ENCODE measurements at regions not wholly inside any gene's neighbourhood (a gene's known extent, or its start where the extent isn't known, plus 50 kb on each side); places are given as distances from the start of the nearest gene placed in this dataset.

- H3K36me3 ChIP-seq: no peaks in the 10 kb centered on the region
- no peak for DNase-seq
- ATAC-seq: no peak
- TF ChIP-seq, protein P1, sequence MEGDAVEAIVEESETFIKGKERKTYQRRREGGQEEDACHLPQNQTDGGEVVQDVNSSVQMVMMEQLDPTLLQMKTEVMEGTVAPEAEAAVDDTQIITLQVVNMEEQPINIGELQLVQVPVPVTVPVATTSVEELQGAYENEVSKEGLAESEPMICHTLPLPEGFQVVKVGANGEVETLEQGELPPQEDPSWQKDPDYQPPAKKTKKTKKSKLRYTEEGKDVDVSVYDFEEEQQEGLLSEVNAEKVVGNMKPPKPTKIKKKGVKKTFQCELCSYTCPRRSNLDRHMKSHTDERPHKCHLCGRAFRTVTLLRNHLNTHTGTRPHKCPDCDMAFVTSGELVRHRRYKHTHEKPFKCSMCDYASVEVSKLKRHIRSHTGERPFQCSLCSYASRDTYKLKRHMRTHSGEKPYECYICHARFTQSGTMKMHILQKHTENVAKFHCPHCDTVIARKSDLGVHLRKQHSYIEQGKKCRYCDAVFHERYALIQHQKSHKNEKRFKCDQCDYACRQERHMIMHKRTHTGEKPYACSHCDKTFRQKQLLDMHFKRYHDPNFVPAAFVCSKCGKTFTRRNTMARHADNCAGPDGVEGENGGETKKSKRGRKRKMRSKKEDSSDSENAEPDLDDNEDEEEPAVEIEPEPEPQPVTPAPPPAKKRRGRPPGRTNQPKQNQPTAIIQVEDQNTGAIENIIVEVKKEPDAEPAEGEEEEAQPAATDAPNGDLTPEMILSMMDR (IDR thresholded peaks at IDR 0.05 in 4 of 5, conservative IDR thresholded peaks at IDR 0.05 in 1 of 5): no peak
- no peak for TF ChIP-seq POLR2A (IDR thresholded peaks at IDR 0.05)
- H3K27ac ChIP-seq: no peak overlapping the region
- intact Hi-C loops (cut with DNase I; ENCODE audit: low total_unique reads) (no loop called here), in situ Hi-C loops (cut with MboI; ENCODE audit: low sequenced_read_pairs in 4 of 4) (no loop called here)
- H3K27me3 ChIP-seq: peaks cover 6 to 39% (median 14%) of the 10 kb centered on the region in 3 donors
- no peak overlapping the region for H3K4me3 ChIP-seq
- H3K4me1 ChIP-seq: no peaks in the 10 kb centered on the region
- no peaks in the 10 kb centered on the region for H3K9me3 ChIP-seq
These were observed 565.1 kb downstream of the NPHP4 start for GRCh38 chr1:5427026-5427613.

DNA sequence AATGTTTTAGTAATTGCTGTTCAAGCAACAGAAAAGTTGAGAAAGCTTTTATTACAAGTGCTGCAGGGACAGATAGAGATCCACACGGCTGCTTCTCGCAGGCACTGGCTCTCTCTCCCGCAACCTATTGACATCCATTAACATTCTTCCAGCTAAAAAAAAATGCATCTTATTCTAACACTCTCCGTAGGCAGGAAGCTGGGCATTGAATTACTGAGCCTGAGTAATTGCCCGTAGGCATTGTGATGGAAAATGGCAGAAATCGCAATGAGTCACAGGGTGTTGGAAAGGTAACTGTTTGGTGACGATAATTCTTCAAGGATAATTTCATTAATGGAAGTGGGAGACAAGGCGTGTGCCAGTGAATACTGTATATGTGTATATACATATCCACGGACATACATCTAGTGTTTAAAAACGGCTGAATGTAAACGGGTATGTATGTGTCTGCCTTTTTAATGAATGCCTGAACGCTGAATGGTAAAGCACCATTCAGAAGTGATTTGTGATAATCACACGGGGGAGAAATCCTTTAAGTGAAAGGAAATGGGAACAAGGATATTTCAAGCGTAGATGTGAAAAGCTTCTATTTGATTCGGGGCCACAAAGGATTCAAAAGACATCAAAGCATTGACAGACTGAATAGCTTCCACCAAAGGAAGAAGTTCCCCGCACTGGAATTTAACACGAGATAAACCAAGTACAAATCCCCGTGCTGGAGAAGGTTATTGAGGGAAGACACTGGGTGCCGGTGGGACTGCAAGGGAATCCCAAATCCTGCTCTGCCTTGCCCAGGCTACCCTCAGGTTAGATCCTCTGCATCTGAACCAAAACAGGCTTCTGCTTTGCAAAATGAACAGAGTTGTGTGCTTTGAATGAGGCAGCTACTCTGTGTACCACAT is 567.2 kb downstream of the NPHP4 start:
- ATAC-seq: no peak
- H3K27me3 ChIP-seq: peaks cover 6 to 47% (median 14%) of the 10 kb centered on the region in 3 donors

DNA sequence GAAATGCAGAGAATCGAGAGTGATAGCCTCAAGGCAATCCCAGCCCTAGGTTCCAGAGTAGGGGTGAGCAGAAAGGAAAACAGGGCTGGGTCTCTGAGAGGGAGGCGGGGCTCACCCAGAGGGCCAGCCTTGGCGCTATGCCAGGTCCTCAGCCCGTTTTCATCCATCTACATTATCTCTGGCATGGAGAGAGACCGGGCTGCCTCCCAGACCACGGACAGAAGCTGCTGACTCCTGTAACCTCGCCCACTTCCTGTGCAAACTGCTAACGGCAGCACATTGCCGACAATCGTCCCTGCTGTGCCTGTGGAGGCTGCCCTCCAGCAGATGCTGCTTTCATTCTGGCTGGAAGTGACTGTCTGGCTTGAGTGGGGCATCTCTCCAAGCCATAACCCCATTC is 569.1 kb downstream of the NPHP4 start:
- ATAC-seq: no peak
- H3K27me3 ChIP-seq: peaks cover 6 to 39% (median 14%) of the 10 kb centered on the region in 3 donors

More for the DNA sequence above, 567.2 kb downstream of the NPHP4 start:
- TF ChIP-seq, protein P1 (IDR thresholded peaks at IDR 0.05 in 4 of 5, conservative IDR thresholded peaks at IDR 0.05 in 1 of 5): no peak
- TF ChIP-seq POLR2A (IDR thresholded peaks at IDR 0.05): no peak
- Histone ChIP-seq H3K9me3 (no peaks in the 10 kb centered on the region), H3K4me1 (no peaks in the 10 kb centered on the region), H3K36me3 (no peaks in the 10 kb centered on the region), H3K4me3 (no peak overlapping the region), H3K27ac (no peak overlapping the region)
- intact Hi-C loops (cut with DNase I; ENCODE audit: low total_unique reads): no loop called here
- in situ Hi-C loops (cut with MboI; ENCODE audit: low sequenced_read_pairs in 4 of 4): no loop called here
- no peak for DNase-seq

DNA sequence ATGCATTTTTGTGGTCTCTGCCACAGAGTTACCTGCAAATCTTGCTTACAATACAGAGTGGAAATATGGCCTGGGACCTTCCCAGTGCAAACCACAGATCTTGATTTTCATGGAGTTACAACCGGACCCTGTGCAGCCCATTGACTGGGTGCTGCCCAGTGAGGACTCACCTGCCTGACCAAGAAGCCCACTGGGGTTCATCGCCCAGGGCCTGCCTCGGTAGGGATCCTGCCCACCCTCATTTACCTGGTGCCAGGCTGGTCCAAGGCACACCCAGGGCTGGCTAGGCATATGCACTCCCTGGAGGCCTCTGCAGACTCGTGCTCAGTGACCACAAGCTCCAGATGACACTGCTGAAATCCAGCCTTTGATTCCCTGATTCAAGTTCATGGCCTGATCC is 572.7 kb downstream of the NPHP4 start:
- Histone ChIP-seq H3K27me3 (peaks cover 0 to 11% (median 5%) of the 10 kb centered on the region in 3 donors), H3K4me3 (no peak overlapping the region), H3K9me3 (no peaks in the 10 kb centered on the region), H3K4me1 (no peaks in the 10 kb centered on the region), H3K27ac (no peak overlapping the region), H3K36me3 (no peaks in the 10 kb centered on the region)
- TF ChIP-seq POLR2A (IDR thresholded peaks at IDR 0.05): no peak
- TF ChIP-seq, protein P1 (IDR thresholded peaks at IDR 0.05 in 4 of 5, conservative IDR thresholded peaks at IDR 0.05 in 1 of 5): no peak
- no peak for DNase-seq
- in situ Hi-C loops (cut with MboI; ENCODE audit: low sequenced_read_pairs in 4 of 4): no loop called here
- intact Hi-C loops (cut with DNase I; ENCODE audit: low total_unique reads): no loop called here
- ATAC-seq: no peak

More for the DNA sequence above, 569.1 kb downstream of the NPHP4 start:
- TF ChIP-seq, protein P1 (IDR thresholded peaks at IDR 0.05 in 4 of 5, conservative IDR thresholded peaks at IDR 0.05 in 1 of 5): no peak
- no peak for TF ChIP-seq POLR2A (IDR thresholded peaks at IDR 0.05)
- in situ Hi-C loops (cut with MboI; ENCODE audit: low sequenced_read_pairs in 4 of 4) (no loop called here), intact Hi-C loops (cut with DNase I; ENCODE audit: low total_unique reads) (no loop called here)
- Histone ChIP-seq H3K36me3 (no peaks in the 10 kb centered on the region), H3K27ac (no peak overlapping the region), H3K4me3 (no peak overlapping the region), H3K4me1 (no peaks in the 10 kb centered on the region), H3K9me3 (no peaks in the 10 kb centered on the region)
- no peak for DNase-seq

Measured in gastrocnemius medialis (tissue), 4 donors.